GM23338 (cell line): ENCODE measurements at regions not wholly inside any gene's neighbourhood (a gene's known extent, or its start where the extent isn't known, plus 50 kb on each side); places are given as distances from the start of the nearest gene placed in this dataset.

Source experiments
- ATAC-seq: fragments of 200-7000 bp; cut with Tn5 transposase; 3 replicates; pipeline ENCODE4 v1.9.1; 2020
- DNase-seq: peaks from one replicate; pipeline ENCODE4 v3.0.0-alpha.2; 2015; ENCODE audit warnings: low spot score
- H2AFZ ChIP-seq: fragments of 200-600 bp; sonication (generic); 2 replicates; pipeline ENCODE4 v1.8.0; 2016; ENCODE audit warnings: antibody characterized with exemption, mild to moderate bottlenecking, moderate library complexity
- H3F3A ChIP-seq: fragments of 200-600 bp; sonication (generic); replicated peaks from 2 replicates; pipeline ENCODE4 v1.8.0; 2017; ENCODE audit warnings: antibody characterized with exemption, mixed run types, low read depth
- H3K27ac ChIP-seq: fragments of 200-600 bp; sonication (generic); 2 replicates; pipeline ENCODE4 v1.6.1; 2016; ENCODE audit warnings: low read depth
- H3K27me3 ChIP-seq: fragments of 200-600 bp; sonication (generic); 2 replicates; pipeline ENCODE4 v1.8.0; 2016; ENCODE audit warnings: mild to moderate bottlenecking, mixed run types, moderate library complexity; ENCODE audit not compliant: insufficient read depth
- H3K36me3 ChIP-seq: fragments of 200-600 bp; sonication (generic); 2 replicates; pipeline ENCODE4 v1.8.0; 2016; ENCODE audit warnings: mild to moderate bottlenecking; ENCODE audit not compliant: insufficient read depth
- H3K4me1 ChIP-seq: fragments of 200-600 bp; sonication (generic); 2 replicates; pipeline ENCODE4 v1.8.0; 2016; ENCODE audit warnings: mild to moderate bottlenecking, moderate library complexity; ENCODE audit not compliant: insufficient read depth
- H3K4me2 ChIP-seq: fragments of 200-600 bp; sonication (generic); 2 replicates; pipeline ENCODE4 v1.7.1; 2017; ENCODE audit warnings: mixed run types
- H3K4me3 ChIP-seq: fragments of 200-600 bp; sonication (generic); 2 replicates; pipeline ENCODE4 v1.6.1; 2016; ENCODE audit warnings: mixed run types
- H3K79me2 ChIP-seq: fragments of 200-600 bp; sonication (generic); replicated peaks from 2 replicates; pipeline ENCODE4 v1.8.0; 2017; ENCODE audit warnings: mild to moderate bottlenecking; ENCODE audit not compliant: insufficient read depth
- H3K9me2 ChIP-seq: fragments of 200-600 bp; sonication (generic); 2 replicates; pipeline ENCODE4 v1.8.0; 2017; ENCODE audit not compliant: insufficient read depth
- H4K20me1 ChIP-seq: fragments of 200-600 bp; sonication (generic); replicated peaks from 2 replicates; pipeline ENCODE4 v1.8.0; 2017; ENCODE audit warnings: mild to moderate bottlenecking; ENCODE audit not compliant: insufficient read depth
- H3K27ac Mint-ChIP-seq: 2 replicates; pipeline ENCODE4 v1.8.0; 2020; ENCODE audit warnings: inconsistent platforms, mild to moderate bottlenecking, moderate library complexity, mixed read lengths
- H3K27me3 Mint-ChIP-seq: 3 replicates; pipeline ENCODE4 v1.8.0; 2022; ENCODE audit warnings: low read depth, mild to moderate bottlenecking, moderate library complexity, mixed read lengths, inconsistent platforms; ENCODE audit not compliant: insufficient read depth, poor library complexity
- H3K36me3 Mint-ChIP-seq: 3 replicates; pipeline ENCODE4 v1.8.0; 2021; ENCODE audit warnings: low read depth, mild to moderate bottlenecking, inconsistent platforms, moderate library complexity, mixed read lengths
- H3K4me1 Mint-ChIP-seq: 3 replicates; pipeline ENCODE4 v1.8.0; 2020; ENCODE audit warnings: mild to moderate bottlenecking, inconsistent platforms, mixed read lengths
- H3K4me3 Mint-ChIP-seq: 3 replicates; pipeline ENCODE4 v1.8.0; 2021; ENCODE audit warnings: moderate library complexity, mild to moderate bottlenecking, inconsistent platforms, mixed read lengths
- H3K9me3 Mint-ChIP-seq: 3 replicates; pipeline ENCODE4 v1.8.0; 2020; ENCODE audit warnings: moderate library complexity, mild to moderate bottlenecking, inconsistent platforms, mixed read lengths
- CREB1 ChIP-seq: fragments of 250-450 bp; sonication (Bioruptor Pico); IDR thresholded peaks from 2 replicates; pipeline ENCODE4 v1.5.0; 2020; ENCODE audit warnings: low read depth, mild to moderate bottlenecking, moderate library complexity
- EZH2 ChIP-seq: fragments of 200-600 bp; sonication (generic); IDR thresholded peaks from one replicate; pipeline ENCODE4 v1.8.0; 2017; ENCODE audit warnings: antibody characterized with exemption, mild to moderate bottlenecking, low read depth; ENCODE audit not compliant: unreplicated experiment
- EZH2phosphoT487 ChIP-seq: fragments of 200-600 bp; sonication (generic); IDR thresholded peaks from one replicate; pipeline ENCODE4 v1.8.1; 2018; ENCODE audit warnings: antibody characterized with exemption; ENCODE audit not compliant: unreplicated experiment
- JUNB ChIP-seq: IDR thresholded peaks from one replicate; pipeline ENCODE4 v1.6.1; 2016; ENCODE audit warnings: antibody characterized with exemption; ENCODE audit not compliant: unreplicated experiment
- NANOG ChIP-seq: IDR thresholded peaks from 2 replicates; pipeline ENCODE4 v1.6.1; 2016; ENCODE audit warnings: antibody characterized with exemption, borderline replicate concordance
- POLR2AphosphoS5 ChIP-seq: IDR thresholded peaks from 2 replicates; pipeline ENCODE4 v1.6.1; 2016; ENCODE audit warnings: antibody characterized with exemption, low read depth
- REST ChIP-seq: IDR thresholded peaks from one replicate; pipeline ENCODE4 v1.6.1; 2018; ENCODE audit warnings: antibody characterized with exemption; ENCODE audit not compliant: unreplicated experiment
- STAT1 ChIP-seq: IDR thresholded peaks from one replicate; pipeline ENCODE4 v1.6.1; 2016; ENCODE audit warnings: antibody characterized with exemption; ENCODE audit not compliant: unreplicated experiment
- ZNF331 ChIP-seq: fragments of 250-450 bp; sonication (Bioruptor Pico); IDR thresholded peaks from 2 replicates; pipeline ENCODE4 v1.5.0; 2020; ENCODE audit warnings: low read depth, mild to moderate bottlenecking, moderate library complexity
- TF ChIP-seq, protein P1 (sequence below), 2 experiments: fragments of 200-600 bp in 1 of 2; sonication (generic) in 1 of 2; conservative IDR thresholded peaks; 2 replicates each; pipeline versions ENCODE4 v1.5.1 to v1.6.1; 2016 to 2017; ENCODE audit warnings: antibody characterized with exemption in 2 of 2, low read depth in 2 of 2, mild to moderate bottlenecking in 2 of 2, moderate library complexity in 1 of 2

- H3K4me3 Mint-ChIP-seq, result no peak overlapping the region
- H3K27ac Mint-ChIP-seq, result no peak overlapping the region
- ATAC-seq, result no peak
- H3K27ac ChIP-seq, result no peak overlapping the region
- TF ChIP-seq EZH2phosphoT487 (no peak), POLR2AphosphoS5 (no peak), EZH2 (no peak), NANOG (no peak), CREB1 (CRISPR knock-in tag) (no peak), ZNF331 (CRISPR knock-in tag) (no peak), STAT1 (no peak)
- TF ChIP-seq, protein P1, sequence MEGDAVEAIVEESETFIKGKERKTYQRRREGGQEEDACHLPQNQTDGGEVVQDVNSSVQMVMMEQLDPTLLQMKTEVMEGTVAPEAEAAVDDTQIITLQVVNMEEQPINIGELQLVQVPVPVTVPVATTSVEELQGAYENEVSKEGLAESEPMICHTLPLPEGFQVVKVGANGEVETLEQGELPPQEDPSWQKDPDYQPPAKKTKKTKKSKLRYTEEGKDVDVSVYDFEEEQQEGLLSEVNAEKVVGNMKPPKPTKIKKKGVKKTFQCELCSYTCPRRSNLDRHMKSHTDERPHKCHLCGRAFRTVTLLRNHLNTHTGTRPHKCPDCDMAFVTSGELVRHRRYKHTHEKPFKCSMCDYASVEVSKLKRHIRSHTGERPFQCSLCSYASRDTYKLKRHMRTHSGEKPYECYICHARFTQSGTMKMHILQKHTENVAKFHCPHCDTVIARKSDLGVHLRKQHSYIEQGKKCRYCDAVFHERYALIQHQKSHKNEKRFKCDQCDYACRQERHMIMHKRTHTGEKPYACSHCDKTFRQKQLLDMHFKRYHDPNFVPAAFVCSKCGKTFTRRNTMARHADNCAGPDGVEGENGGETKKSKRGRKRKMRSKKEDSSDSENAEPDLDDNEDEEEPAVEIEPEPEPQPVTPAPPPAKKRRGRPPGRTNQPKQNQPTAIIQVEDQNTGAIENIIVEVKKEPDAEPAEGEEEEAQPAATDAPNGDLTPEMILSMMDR (conservative IDR thresholded peaks at IDR 0.05; ENCODE audit: low read depth in 2 of 2), result no peak
- DNase-seq, result no peak
- no peaks in the 10 kb centered on the region for H3K27me3 ChIP-seq
- no peaks in the 10 kb centered on the region for H3K27me3 Mint-ChIP-seq
- H3F3A ChIP-seq, result no peaks in the 10 kb centered on the region
- no peak overlapping the region for H3K4me2 ChIP-seq
- no peak overlapping the region for H2AFZ ChIP-seq
- H3K36me3 Mint-ChIP-seq, result no peaks in the 10 kb centered on the region
- no peak overlapping the region for H3K4me3 ChIP-seq
- H4K20me1 ChIP-seq, result no peaks in the 10 kb centered on the region
- H3K4me1 ChIP-seq, result no peaks in the 10 kb centered on the region
- H3K9me2 ChIP-seq, result 0 out of 2 replicates have a peak, but pooled peaks cover 6% of the 10 kb centered on the region
- no peaks in the 10 kb centered on the region for H3K79me2 ChIP-seq
- H3K9me3 Mint-ChIP-seq, result no peaks in the 10 kb centered on the region; the same call in 2 of the 3 replicates
- no peaks in the 10 kb centered on the region for H3K36me3 ChIP-seq
- H3K4me1 Mint-ChIP-seq, result peaks cover 9% of the 10 kb centered on the region; the same call in 2 of the 3 replicates
These were observed 378.8 kb upstream of the DCN start for GRCh38 chr12:91561301-91561957.

GRCh38 chr12:91556909-91557308 lies 374.3 kb upstream of the DCN start:
- H3K4me1 Mint-ChIP-seq, result no peaks in the 10 kb centered on the region
- H3K9me2 ChIP-seq, result 0 out of 2 replicates have a peak, but pooled peaks cover 3% of the 10 kb centered on the region
- no peaks in the 10 kb centered on the region for H3K27me3 Mint-ChIP-seq
- no peaks in the 10 kb centered on the region for H3K79me2 ChIP-seq
- DNase-seq (no peak), ATAC-seq (no peak)
- H4K20me1 ChIP-seq, result no peaks in the 10 kb centered on the region
- no peaks in the 10 kb centered on the region; the same call in 2 of the 3 replicates for H3K9me3 Mint-ChIP-seq
- H3K4me3 Mint-ChIP-seq, result no peak overlapping the region
- H3K4me2 ChIP-seq, result no peak overlapping the region
- no peaks in the 10 kb centered on the region for H3K36me3 ChIP-seq
- H3K27ac Mint-ChIP-seq, result no peak overlapping the region
- H2AFZ ChIP-seq, result 0 out of 2 replicates have a peak overlapping the region, but pooled peaks have one; percentile 47
- H3K36me3 Mint-ChIP-seq, result no peaks in the 10 kb centered on the region
- H3K4me1 ChIP-seq, result no peaks in the 10 kb centered on the region
- no peak overlapping the region for H3K27ac ChIP-seq
- no peaks in the 10 kb centered on the region for H3F3A ChIP-seq
- H3K4me3 ChIP-seq, result no peak overlapping the region
- H3K27me3 ChIP-seq, result no peaks in the 10 kb centered on the region
- no peak for TF ChIP-seq POLR2AphosphoS5
- no peak for TF ChIP-seq JUNB
- TF ChIP-seq CREB1 (CRISPR knock-in tag), result no peak
- no peak for TF ChIP-seq EZH2
- no peak for TF ChIP-seq STAT1
- no peak for TF ChIP-seq REST
- no peak for TF ChIP-seq EZH2phosphoT487
- TF ChIP-seq, protein P1 (conservative IDR thresholded peaks at IDR 0.05; ENCODE audit: low read depth in 2 of 2), result no peak
- TF ChIP-seq NANOG, result no peak
